Small intestine (tissue), 7 donors: ENCODE measurements at regions not wholly inside any gene's neighbourhood (a gene's known extent, or its start where the extent isn't known, plus 50 kb on each side); places are given as distances from the start of the nearest gene placed in this dataset.

ENCODE experiments used
- DNase-seq, 2 donors: peaks; one replicate each; pipeline versions ENCODE4 v3.0.0 to v3.0.0-alpha.2; 2013
- FAIRE-seq: peaks from 2 replicates; lab custom pipeline; 2012; peaks lifted over from hg19 to GRCh38; lab: Jason Lieb, UNC
- H3K27ac ChIP-seq, 3 donors: one replicate each; pipeline ENCODE4 v1.5.1; 2013; ENCODE audit warnings: low read length in 2 of 3, mild to moderate bottlenecking in 2 of 3, control low read depth in 1 of 3, inconsistent platforms in 1 of 3, low read depth in 1 of 3, moderate library complexity in 1 of 3
- H3K27me3 ChIP-seq, 3 donors: one replicate each; pipeline ENCODE4 v1.6.1; 2013; ENCODE audit warnings: low read length in 3 of 3, inconsistent platforms in 1 of 3; ENCODE audit not compliant: control insufficient read depth in 3 of 3, insufficient read depth in 3 of 3
- H3K36me3 ChIP-seq, 3 donors: one replicate each; pipeline ENCODE4 v1.6.1; 2013; ENCODE audit warnings: low read length in 3 of 3, inconsistent platforms in 1 of 3, low read depth in 1 of 3, mild to moderate bottlenecking in 1 of 3, moderate library complexity in 1 of 3; ENCODE audit not compliant: control insufficient read depth in 3 of 3, insufficient read depth in 2 of 3
- H3K4me1 ChIP-seq, 3 donors: one replicate each; pipeline ENCODE4 v1.6.1; 2013; ENCODE audit warnings: low read length in 2 of 3, inconsistent platforms in 1 of 3, low read depth in 1 of 3, mild to moderate bottlenecking in 1 of 3, moderate library complexity in 1 of 3; ENCODE audit not compliant: control insufficient read depth in 3 of 3, insufficient read depth in 2 of 3
- H3K4me3 ChIP-seq, 3 donors: one replicate each; pipeline ENCODE4 v1.5.1; 2013; ENCODE audit warnings: low read length in 3 of 3, control low read depth in 1 of 3, inconsistent platforms in 1 of 3, low read depth in 1 of 3, mild to moderate bottlenecking in 1 of 3, moderate library complexity in 1 of 3
- H3K9me3 ChIP-seq, 2 donors: one replicate each; pipeline ENCODE4 v1.6.1; 2013; ENCODE audit warnings: low read depth in 1 of 2, low read length in 1 of 2; ENCODE audit not compliant: control insufficient read depth in 2 of 2, insufficient read depth in 1 of 2
- whole genome bisulfite sequencing, 3 donors: extraction: QIAGEN DNeasy Blood & Tissue Kit; methylation state at CpG; one replicate each; pipeline ENCODE4 v1.1.7; 2013; 5-methylcytosine and 5-hydroxymethylcytosine counted together
- donor health status: healthy with polysubstance abuse.
- donor health status: control.
- donor health status: control.
- donor health status: Bipolar disorder and iron deficiency.
- donor health status: healthy.

- DNase-seq = no peak
- H3K27me3 ChIP-seq = no peaks in the 10 kb centered on the region
- no peak overlapping the region for H3K27ac ChIP-seq
- no peak overlapping the region for H3K4me3 ChIP-seq
- no peaks in the 10 kb centered on the region for H3K9me3 ChIP-seq
- no peaks in the 10 kb centered on the region for H3K4me1 ChIP-seq
- WGBS, 3 donors = 82 to 89% (median 84%) methylated on average over 1 of the region's 1 CpG
- no peaks in the 10 kb centered on the region for H3K36me3 ChIP-seq
- no peak for FAIRE-seq
Measured at GRCh38 chr3:182470187-182470586, 323.1 kb upstream of the ATP11B start.

- DNase-seq (no peak), FAIRE-seq (no peak)
- WGBS, 3 donors = 90 to 94% (median 91%) methylated on average over 1 of the region's 1 CpG
- H3K4me3 ChIP-seq = no peak overlapping the region
- no peaks in the 10 kb centered on the region for H3K36me3 ChIP-seq
- H3K27me3 ChIP-seq = no peaks in the 10 kb centered on the region
- H3K27ac ChIP-seq = no peak overlapping the region
- H3K4me1 ChIP-seq = no peaks in the 10 kb centered on the region
- H3K9me3 ChIP-seq = no peaks in the 10 kb centered on the region
Measured at GRCh38 chr3:182473191-182473710, 320.1 kb upstream of the ATP11B start.

GRCh38 chr3:182478369-182478768 is 314.9 kb upstream of the ATP11B start:
- FAIRE-seq = no peak
- Histone ChIP-seq H3K9me3 (no peaks in the 10 kb centered on the region), H3K4me3 (no peak overlapping the region), H3K27ac (no peak overlapping the region), H3K4me1 (no peaks in the 10 kb centered on the region), H3K36me3 (no peaks in the 10 kb centered on the region), H3K27me3 (no peaks in the 10 kb centered on the region)
- peak in 1 of 2 donors; percentile 41 for DNase-seq

GRCh38 chr3:182479419-182480336 is 313.6 kb upstream of the ATP11B start:
- Histone ChIP-seq H3K27ac (no peak overlapping the region), H3K4me3 (no peak overlapping the region), H3K4me1 (no peaks in the 10 kb centered on the region), H3K27me3 (no peaks in the 10 kb centered on the region), H3K9me3 (no peaks in the 10 kb centered on the region), H3K36me3 (no peaks in the 10 kb centered on the region)
- 73 to 77% (median 73%) methylated on average over 8 of the region's 8 CpGs for WGBS, 3 donors
- DNase-seq (peak in 1 of 2 donors; percentile 9), FAIRE-seq (no peak)

- H3K4me1 ChIP-seq = no peaks in the 10 kb centered on the region
- no peaks in the 10 kb centered on the region for H3K36me3 ChIP-seq
- no peaks in the 10 kb centered on the region for H3K27me3 ChIP-seq
- DNase-seq (no peak), FAIRE-seq (no peak)
- no peaks in the 10 kb centered on the region for H3K9me3 ChIP-seq
- WGBS, 3 donors = 55 to 68% (median 57%) methylated on average over 5 of the region's 5 CpGs
- H3K27ac ChIP-seq = no peak overlapping the region
- H3K4me3 ChIP-seq = no peak overlapping the region
Measured at GRCh38 chr3:182482705-182483104, 310.6 kb upstream of the ATP11B start.

- WGBS, 3 donors = 62 to 72% (median 69%) methylated on average over 4 of the region's 4 CpGs
- FAIRE-seq = no peak
- H3K4me1 ChIP-seq = no peaks in the 10 kb centered on the region
Measured at GRCh38 chr3:182484682-182485081, 308.6 kb upstream of the ATP11B start.

GRCh38 chr3:182485301-182485700 is 308.0 kb upstream of the ATP11B start:
- no peak for FAIRE-seq
- H3K36me3 ChIP-seq = no peaks in the 10 kb centered on the region
- H3K27me3 ChIP-seq = no peaks in the 10 kb centered on the region
- no peaks in the 10 kb centered on the region for H3K4me1 ChIP-seq
- no peak overlapping the region for H3K27ac ChIP-seq
- WGBS, 3 donors = 10 to 25% (median 19%) methylated on average over 3 of the region's 3 CpGs
- H3K9me3 ChIP-seq = no peaks in the 10 kb centered on the region
- H3K4me3 ChIP-seq = no peak overlapping the region
- DNase-seq = peak in 1 of 2 donors; percentile 18

More at GRCh38 chr3:182484682-182485081, 308.6 kb upstream of the ATP11B start:
- H3K9me3 ChIP-seq = no peaks in the 10 kb centered on the region
- H3K36me3 ChIP-seq = no peaks in the 10 kb centered on the region
- no peak for DNase-seq
- no peak overlapping the region for H3K4me3 ChIP-seq
- H3K27me3 ChIP-seq = no peaks in the 10 kb centered on the region
- H3K27ac ChIP-seq = no peak overlapping the region

- no peak for FAIRE-seq
- Histone ChIP-seq H3K27ac (no peak overlapping the region), H3K27me3 (no peaks in the 10 kb centered on the region), H3K4me3 (no peak overlapping the region), H3K4me1 (no peaks in the 10 kb centered on the region), H3K9me3 (no peaks in the 10 kb centered on the region), H3K36me3 (no peaks in the 10 kb centered on the region)
- WGBS, 3 donors = 36 to 61% (median 48%) methylated on average over 4 of the region's 4 CpGs
- no peak for DNase-seq
Measured at GRCh38 chr3:182486463-182486862, 306.8 kb upstream of the ATP11B start.
